Activated naive CD4-positive, alpha-beta T cell treated with anti-CD3 and anti-CD28 coated beads, Interleukin-2, amount 10 ng/mL, durations not matched to agents 7 days and 5 days (primary cell): ENCODE measurements at regions not wholly inside any gene's neighbourhood (a gene's known extent, or its start where the extent isn't known, plus 50 kb on each side); places are given as distances from the start of the nearest gene placed in this dataset.

Experiments
- CTCF ChIA-PET: fragments of 350-600 bp; sonication (Branson Sonifier 250); formaldehyde crosslinking; loops from one replicate; lab custom pipeline; 2021; ENCODE audit warnings: antibody characterized with exemption; lab: Charles Lee
- DNase-seq: peaks from one replicate; pipeline ENCODE4 v3.0.0-alpha.2; 2020
- H3K27ac Mint-ChIP-seq: one replicate; pipeline ENCODE4 v1.8.0; 2021; ENCODE audit warnings: mild to moderate bottlenecking, moderate library complexity, mixed read lengths
- H3K27me3 Mint-ChIP-seq: one replicate; pipeline ENCODE4 v1.8.0; 2021; ENCODE audit warnings: mild to moderate bottlenecking, mixed read lengths
- H3K36me3 Mint-ChIP-seq: one replicate; pipeline ENCODE4 v1.8.0; 2021; ENCODE audit warnings: mixed read lengths
- H3K4me1 Mint-ChIP-seq: one replicate; pipeline ENCODE4 v1.8.0; 2021; ENCODE audit warnings: mixed read lengths
- H3K4me3 Mint-ChIP-seq: one replicate; pipeline ENCODE4 v1.8.0; 2021; ENCODE audit warnings: mild to moderate bottlenecking, moderate library complexity, mixed read lengths
- H3K9me3 Mint-ChIP-seq: one replicate; pipeline ENCODE4 v1.8.0; 2021; ENCODE audit warnings: mixed read lengths

DNA sequence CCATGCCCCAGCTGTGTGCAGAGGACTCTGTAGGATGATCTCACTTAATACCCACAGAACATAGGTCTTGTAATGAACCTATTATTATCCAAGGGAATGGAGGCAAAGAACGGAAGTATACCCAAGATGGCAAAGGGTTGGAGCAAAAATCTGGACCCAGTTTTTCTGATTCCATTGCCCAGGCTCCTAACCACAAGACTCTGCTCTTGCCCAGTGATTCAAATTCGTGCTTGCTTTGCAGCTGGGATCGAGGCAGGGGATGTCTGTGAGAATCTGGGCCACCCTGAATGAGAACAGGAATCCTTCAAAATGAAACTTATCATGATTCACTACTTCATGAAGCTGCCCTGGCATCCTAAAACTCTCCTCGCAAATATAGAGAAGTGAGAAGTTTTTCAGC, 97.5 kb upstream of the KCNJ6 start:
- no peak for DNase-seq
- Mint-ChIP-seq H3K4me1 (no peaks in the 10 kb centered on the region), H3K4me3 (no peak overlapping the region), H3K9me3 (no peaks in the 10 kb centered on the region), H3K27ac (no peak overlapping the region), H3K27me3 (peaks cover 9% of the 10 kb centered on the region), H3K36me3 (no peaks in the 10 kb centered on the region)
- CTCF ChIA-PET = no interaction called here

DNA sequence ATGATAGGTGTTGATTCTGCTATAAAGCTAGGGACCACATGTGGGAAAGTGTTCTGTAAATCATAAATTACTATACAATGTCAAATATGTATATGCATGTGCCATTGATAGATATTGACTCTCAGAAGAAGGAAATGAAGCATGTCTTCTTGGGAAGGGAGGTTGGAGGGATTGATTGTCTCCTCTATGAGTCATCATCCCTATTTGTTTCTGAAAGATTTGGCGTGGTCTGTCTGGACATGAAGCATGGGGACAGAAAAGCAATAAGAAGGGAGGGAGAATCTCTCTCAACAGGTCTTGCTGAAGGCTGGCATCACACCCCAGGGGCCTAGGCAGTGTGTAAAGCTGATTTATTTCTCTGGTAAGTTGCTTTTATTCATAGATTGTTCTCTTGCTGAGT, 98.0 kb upstream of the KCNJ6 start:
- Mint-ChIP-seq H3K36me3 (no peaks in the 10 kb centered on the region), H3K9me3 (no peaks in the 10 kb centered on the region), H3K27ac (no peak overlapping the region), H3K27me3 (peaks cover 9% of the 10 kb centered on the region), H3K4me3 (no peak overlapping the region), H3K4me1 (no peaks in the 10 kb centered on the region)
- no peak for DNase-seq
- CTCF ChIA-PET = no interaction called here

DNA sequence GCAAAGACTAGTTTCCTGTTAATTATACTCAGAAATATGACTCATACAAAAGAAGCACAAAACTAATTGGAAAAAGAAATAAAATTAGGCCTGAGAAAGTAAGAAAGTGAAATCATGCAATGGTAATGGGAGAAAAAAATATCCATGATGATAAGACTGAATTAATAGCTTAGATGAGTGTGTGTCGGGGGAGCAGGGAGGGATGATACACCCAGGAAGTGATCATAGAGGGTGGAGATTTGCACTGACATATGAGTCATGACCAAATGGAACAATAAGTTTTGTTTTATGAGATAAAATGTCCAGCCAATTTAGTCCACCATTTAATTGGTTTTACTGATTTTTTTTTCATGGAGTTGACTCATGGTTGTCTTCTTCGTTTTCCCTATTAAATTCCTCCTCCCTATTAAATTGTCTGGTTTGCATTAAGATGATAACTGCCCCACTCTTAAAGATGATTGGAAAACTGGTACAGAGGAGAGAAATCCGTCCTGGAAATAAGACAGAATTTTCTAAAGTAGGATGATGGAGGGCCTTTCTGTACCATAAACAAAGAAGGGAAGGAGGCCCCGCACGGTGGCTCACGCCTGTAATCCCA, 111.7 kb upstream of the KCNJ6 start:
- no peaks in the 10 kb centered on the region for H3K4me1 Mint-ChIP-seq
- DNase-seq = no peak
- H3K9me3 Mint-ChIP-seq = no peaks in the 10 kb centered on the region
- no peak overlapping the region for H3K27ac Mint-ChIP-seq
- H3K27me3 Mint-ChIP-seq = peaks cover 8% of the 10 kb centered on the region
- no peaks in the 10 kb centered on the region for H3K36me3 Mint-ChIP-seq
- no peak overlapping the region for H3K4me3 Mint-ChIP-seq
- CTCF ChIA-PET = no interaction called here

DNA sequence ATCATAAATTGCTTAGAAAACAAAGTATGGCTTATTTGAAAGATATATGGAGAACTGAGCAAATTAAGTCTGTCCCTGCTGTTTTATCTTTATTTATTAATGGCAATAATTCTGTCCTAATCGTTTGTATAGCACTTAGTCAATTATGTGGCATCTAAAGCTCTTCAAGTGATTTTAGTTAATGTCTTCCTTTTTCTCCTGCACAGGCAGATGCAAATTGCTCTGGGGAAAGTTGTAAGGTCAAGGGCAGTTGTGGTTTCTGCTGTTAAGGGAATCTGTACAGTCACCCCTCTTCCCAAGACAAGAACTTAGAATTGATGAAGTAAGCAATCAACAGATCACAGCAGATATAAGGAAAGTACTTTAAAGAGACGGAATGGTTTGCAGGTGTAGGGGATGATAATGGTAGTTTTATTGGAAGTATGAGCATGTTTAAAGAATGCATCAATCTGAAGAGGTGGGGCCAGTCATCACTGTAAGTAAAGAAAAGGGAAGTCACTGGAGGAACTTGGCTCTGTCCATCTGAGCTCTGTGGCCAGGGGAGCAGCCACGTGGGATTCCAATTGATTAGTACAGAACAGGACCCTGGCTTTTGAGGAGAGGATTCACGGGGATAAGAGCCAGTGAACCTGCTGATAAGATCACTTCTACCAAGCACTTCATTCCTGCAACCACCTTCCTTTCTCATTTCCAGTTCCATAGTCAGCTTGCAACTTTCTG, 116.0 kb upstream of the KCNJ6 start:
- Mint-ChIP-seq H3K27ac (no peak overlapping the region), H3K4me3 (no peak overlapping the region), H3K9me3 (no peaks in the 10 kb centered on the region), H3K36me3 (no peaks in the 10 kb centered on the region), H3K4me1 (no peaks in the 10 kb centered on the region), H3K27me3 (peaks cover 8% of the 10 kb centered on the region)
- DNase-seq = no peak
- CTCF ChIA-PET = no interaction called here

DNA sequence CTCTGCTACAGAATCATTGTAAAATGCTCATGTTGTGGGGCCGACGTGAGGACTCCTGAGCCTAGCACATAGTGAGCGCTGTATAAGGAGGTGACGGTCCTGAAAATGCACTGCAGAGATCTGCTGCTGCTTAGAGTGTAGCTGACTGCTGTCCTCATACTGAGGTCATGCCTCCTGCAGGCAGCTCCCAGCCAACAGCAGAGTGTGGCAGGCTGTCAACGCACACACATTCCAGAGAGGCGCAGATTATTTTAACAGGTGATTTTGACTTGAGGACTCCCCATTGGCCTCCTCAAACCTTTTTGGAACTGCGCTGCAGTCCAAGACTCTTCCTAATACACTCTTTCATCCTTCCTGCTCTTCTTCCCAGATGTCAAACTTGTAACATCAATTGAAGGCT, 119.8 kb upstream of the KCNJ6 start:
- DNase-seq = no peak
- Mint-ChIP-seq H3K9me3 (no peaks in the 10 kb centered on the region), H3K4me1 (no peaks in the 10 kb centered on the region), H3K27me3 (no peaks in the 10 kb centered on the region), H3K27ac (no peak overlapping the region), H3K4me3 (no peak overlapping the region), H3K36me3 (no peaks in the 10 kb centered on the region)
- CTCF ChIA-PET = no interaction called here

DNA sequence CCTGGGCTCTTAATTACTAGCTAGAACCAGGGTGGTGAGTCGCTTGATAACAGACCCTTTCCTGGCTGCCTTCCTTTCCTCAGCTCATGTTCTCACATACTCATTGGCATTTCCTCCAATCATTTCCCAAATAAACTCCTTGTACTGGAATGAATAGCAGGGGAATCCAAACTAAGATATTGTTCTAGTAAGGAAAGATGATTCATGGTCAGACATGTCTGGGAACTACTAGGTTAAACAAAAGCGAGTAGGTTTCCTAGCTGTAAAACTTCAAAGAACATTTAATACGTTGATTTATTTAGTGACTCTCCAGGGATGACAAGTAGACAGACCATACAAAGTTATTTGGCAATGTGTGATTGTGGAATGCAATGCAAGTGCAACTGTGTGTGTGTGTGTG, 121.2 kb upstream of the KCNJ6 start:
- H3K9me3 Mint-ChIP-seq = no peaks in the 10 kb centered on the region
- CTCF ChIA-PET = no interaction called here
- no peak for DNase-seq
- H3K36me3 Mint-ChIP-seq = no peaks in the 10 kb centered on the region
- no peak overlapping the region for H3K4me3 Mint-ChIP-seq
- no peaks in the 10 kb centered on the region for H3K4me1 Mint-ChIP-seq
- H3K27ac Mint-ChIP-seq = no peak overlapping the region
- H3K27me3 Mint-ChIP-seq = no peaks in the 10 kb centered on the region

DNA sequence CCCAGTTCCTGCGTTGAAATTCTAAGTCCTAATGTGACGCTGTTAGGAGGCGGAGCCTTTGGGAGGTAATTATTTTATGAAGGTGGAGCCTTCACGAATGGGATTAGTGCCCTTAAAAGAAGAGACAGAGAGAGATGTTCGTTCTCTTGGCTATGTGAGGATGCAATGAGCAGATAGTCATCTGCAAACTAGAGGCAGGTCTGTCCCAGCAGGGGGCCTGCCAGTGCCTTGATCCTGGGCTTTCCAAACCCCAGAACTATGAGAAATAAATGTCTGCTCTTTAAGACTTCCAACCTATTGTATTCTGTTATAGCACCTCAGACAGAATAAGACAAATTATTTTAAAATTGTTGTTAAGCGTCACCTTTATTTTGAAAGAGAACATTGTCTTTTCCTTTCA, 123.1 kb upstream of the KCNJ6 start:
- no peaks in the 10 kb centered on the region for H3K36me3 Mint-ChIP-seq
- H3K27ac Mint-ChIP-seq = no peak overlapping the region
- no peaks in the 10 kb centered on the region for H3K9me3 Mint-ChIP-seq
- DNase-seq = no peak
- H3K27me3 Mint-ChIP-seq = peaks cover 3% of the 10 kb centered on the region
- CTCF ChIA-PET = interaction anchor here (0.7 kb wide), 1 partner anchor 9 kb away, joined by 3 read pairs; no protein-coding TSS in a partner anchor
- no peaks in the 10 kb centered on the region for H3K4me1 Mint-ChIP-seq
- no peak overlapping the region for H3K4me3 Mint-ChIP-seq

DNA sequence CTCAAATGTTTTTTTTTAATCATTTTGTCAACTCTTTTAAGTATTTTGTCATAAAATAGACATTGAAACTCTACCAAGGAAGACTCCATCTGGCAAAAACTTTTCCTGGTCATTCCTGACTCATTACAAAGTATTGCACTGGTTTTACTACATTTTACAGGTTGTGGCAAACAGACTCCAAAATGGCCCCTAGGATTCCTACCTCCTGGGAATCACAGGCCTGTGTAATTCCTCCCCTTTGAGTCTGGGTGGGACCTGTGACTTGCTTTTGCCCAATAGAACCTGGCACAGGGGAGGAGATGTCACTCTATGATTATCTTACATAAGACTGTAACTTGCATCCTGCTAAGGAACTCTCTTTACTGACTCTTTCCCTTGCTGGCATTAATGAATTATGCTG, 123.6 kb upstream of the KCNJ6 start:
- no peaks in the 10 kb centered on the region for H3K4me1 Mint-ChIP-seq
- H3K36me3 Mint-ChIP-seq = no peaks in the 10 kb centered on the region
- H3K27me3 Mint-ChIP-seq = peaks cover 3% of the 10 kb centered on the region
- no peaks in the 10 kb centered on the region for H3K9me3 Mint-ChIP-seq
- H3K27ac Mint-ChIP-seq = no peak overlapping the region
- CTCF ChIA-PET = no interaction called here
- no peak overlapping the region for H3K4me3 Mint-ChIP-seq
- DNase-seq = no peak

DNA sequence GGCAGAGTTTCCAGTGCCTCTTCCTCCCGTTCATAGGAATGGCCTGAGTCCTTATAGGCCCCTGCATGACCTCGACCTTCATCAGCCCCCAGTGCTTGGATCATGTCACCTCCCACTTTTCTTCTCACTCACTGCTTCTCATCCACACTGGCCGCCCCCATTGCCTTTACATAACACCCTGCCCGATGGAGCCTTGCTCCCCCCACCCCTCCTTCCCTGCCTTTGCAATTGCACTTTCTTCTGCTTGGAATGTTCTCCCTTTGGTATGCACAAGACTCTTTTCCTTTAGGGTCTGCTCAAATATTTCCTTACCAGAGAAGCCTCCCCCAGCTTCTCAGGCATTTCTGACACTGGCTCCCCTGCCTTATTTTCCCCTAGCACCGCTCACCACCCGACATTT, 125.2 kb upstream of the KCNJ6 start:
- no peaks in the 10 kb centered on the region for H3K9me3 Mint-ChIP-seq
- H3K36me3 Mint-ChIP-seq = no peaks in the 10 kb centered on the region
- peaks cover 3% of the 10 kb centered on the region for H3K27me3 Mint-ChIP-seq
- H3K4me1 Mint-ChIP-seq = no peaks in the 10 kb centered on the region
- CTCF ChIA-PET = no interaction called here
- no peak overlapping the region for H3K27ac Mint-ChIP-seq
- no peak overlapping the region for H3K4me3 Mint-ChIP-seq
- no peak for DNase-seq

DNA sequence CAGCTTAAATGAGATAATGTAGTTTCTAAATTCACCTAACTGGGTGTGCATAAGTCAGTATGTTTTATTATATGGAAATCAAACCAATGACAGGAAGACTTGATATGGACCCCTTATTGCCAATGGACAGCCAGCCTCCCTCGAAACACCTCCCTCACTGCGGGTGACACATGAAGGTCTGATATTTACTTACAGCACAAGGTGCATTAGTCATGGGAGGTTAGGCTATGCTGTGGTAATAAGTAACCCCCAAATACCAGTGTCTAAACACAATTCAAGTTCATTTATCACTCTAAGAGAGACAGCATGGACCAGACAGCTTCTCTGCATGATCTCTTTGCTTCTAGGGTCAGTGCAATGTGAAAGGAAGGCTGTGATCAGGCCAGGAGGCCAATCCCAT, 126.0 kb upstream of the KCNJ6 start:
- Mint-ChIP-seq H3K27me3 (peaks cover 3% of the 10 kb centered on the region), H3K9me3 (no peaks in the 10 kb centered on the region), H3K4me3 (no peak overlapping the region), H3K36me3 (no peaks in the 10 kb centered on the region), H3K4me1 (no peaks in the 10 kb centered on the region), H3K27ac (no peak overlapping the region)
- DNase-seq = no peak
- CTCF ChIA-PET = no interaction called here

DNA sequence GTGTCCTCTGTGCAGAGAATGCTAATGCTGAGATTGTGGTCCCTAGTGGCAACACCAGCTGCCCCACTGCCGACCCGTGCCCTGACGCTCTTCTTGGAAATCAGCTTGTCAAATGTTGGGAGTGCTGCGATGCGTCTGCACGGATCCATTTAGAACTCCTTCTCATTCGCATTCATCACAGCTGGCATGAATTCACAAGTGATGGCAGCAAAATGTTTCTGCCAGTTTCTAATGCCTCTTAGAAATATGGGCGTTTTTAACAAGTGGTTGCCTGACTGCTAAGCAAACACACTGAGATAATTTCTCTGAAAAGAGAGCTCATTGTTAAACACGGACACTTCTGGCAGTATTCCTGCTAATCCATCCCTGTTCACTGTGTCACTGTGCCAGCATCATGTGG, 131.9 kb upstream of the KCNJ6 start:
- no peak for DNase-seq
- H3K4me3 Mint-ChIP-seq = no peak overlapping the region
- CTCF ChIA-PET = interaction anchor here (0.6 kb wide), 1 partner anchor 9 kb away, joined by 3 read pairs; no protein-coding TSS in a partner anchor
- peaks cover 3% of the 10 kb centered on the region for H3K27me3 Mint-ChIP-seq
- no peaks in the 10 kb centered on the region for H3K4me1 Mint-ChIP-seq
- H3K36me3 Mint-ChIP-seq = no peaks in the 10 kb centered on the region
- H3K27ac Mint-ChIP-seq = no peak overlapping the region
- H3K9me3 Mint-ChIP-seq = no peaks in the 10 kb centered on the region

DNA sequence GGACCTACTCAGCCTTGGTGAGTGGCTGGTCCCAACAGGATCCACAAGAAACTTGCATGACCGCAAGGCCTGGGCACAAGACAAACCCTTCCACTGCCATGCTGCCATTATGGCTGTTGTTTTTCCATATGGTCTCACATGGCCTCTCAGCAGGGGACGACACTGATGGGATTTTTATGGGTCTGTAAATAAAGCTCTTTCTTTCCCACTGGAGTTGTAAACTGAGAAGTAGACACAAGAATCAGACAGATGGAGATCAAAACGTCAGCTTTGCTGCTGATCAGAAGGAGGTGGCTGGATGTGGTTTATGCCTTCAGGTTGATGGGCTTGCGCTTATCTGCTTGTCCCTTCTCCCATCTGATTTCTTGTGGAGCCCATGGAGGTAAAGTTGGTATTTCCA, 138.1 kb upstream of the KCNJ6 start:
- no peaks in the 10 kb centered on the region for H3K36me3 Mint-ChIP-seq
- H3K27ac Mint-ChIP-seq = no peak overlapping the region
- peaks cover 3% of the 10 kb centered on the region for H3K27me3 Mint-ChIP-seq
- no peak overlapping the region for H3K4me3 Mint-ChIP-seq
- H3K4me1 Mint-ChIP-seq = no peaks in the 10 kb centered on the region
- CTCF ChIA-PET = no interaction called here
- H3K9me3 Mint-ChIP-seq = peaks cover 3% of the 10 kb centered on the region
- no peak for DNase-seq

DNA sequence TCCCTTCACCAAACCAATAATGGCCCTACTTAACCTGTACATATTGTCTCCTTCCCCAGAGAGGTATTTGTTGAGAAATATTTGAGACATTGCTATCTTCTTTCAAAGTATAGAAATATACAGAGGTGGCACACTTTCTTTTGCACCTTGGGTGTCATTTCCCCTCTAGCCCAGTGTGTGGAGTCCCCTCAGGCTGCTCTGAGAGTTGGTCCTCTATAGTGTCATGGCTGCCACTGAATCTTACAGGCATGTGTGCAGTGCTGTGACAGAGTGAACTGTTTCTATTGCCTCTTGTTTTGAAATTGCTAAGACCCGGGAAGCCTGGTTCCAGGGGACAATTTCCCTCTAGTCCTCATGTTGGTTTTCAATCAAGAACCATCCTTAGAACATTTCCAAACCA, 140.2 kb upstream of the KCNJ6 start:
- no peaks in the 10 kb centered on the region for H3K4me1 Mint-ChIP-seq
- H3K36me3 Mint-ChIP-seq = no peaks in the 10 kb centered on the region
- H3K9me3 Mint-ChIP-seq = peaks cover 6% of the 10 kb centered on the region
- H3K4me3 Mint-ChIP-seq = no peak overlapping the region
- CTCF ChIA-PET = no interaction called here
- peaks cover 3% of the 10 kb centered on the region for H3K27me3 Mint-ChIP-seq
- DNase-seq = no peak
- no peak overlapping the region for H3K27ac Mint-ChIP-seq

DNA sequence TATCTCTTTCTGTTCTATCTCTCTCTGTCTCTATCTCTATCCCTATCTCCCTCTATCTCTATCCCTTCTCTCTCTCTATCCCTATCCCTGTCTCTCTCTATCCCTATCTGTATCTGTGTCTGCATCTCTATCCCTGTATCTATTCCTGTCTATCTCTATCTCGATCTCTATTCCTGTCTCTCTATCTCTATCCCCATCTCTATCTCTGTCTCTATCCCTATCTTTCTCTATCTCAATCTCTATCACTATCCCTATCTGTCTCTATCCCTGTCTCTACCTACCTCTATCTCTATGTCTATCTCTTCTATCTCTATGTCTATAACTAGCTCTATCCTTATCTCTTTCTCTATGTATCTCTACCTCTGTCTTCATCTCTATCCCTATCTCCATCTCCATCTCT, 141.4 kb upstream of the KCNJ6 start:
- H3K9me3 Mint-ChIP-seq = peaks cover 6% of the 10 kb centered on the region
- CTCF ChIA-PET = no interaction called here
- peaks cover 3% of the 10 kb centered on the region for H3K27me3 Mint-ChIP-seq
- no peak overlapping the region for H3K27ac Mint-ChIP-seq
- no peak for DNase-seq
- H3K4me1 Mint-ChIP-seq = no peaks in the 10 kb centered on the region
- H3K4me3 Mint-ChIP-seq = no peak overlapping the region
- H3K36me3 Mint-ChIP-seq = no peaks in the 10 kb centered on the region

DNA sequence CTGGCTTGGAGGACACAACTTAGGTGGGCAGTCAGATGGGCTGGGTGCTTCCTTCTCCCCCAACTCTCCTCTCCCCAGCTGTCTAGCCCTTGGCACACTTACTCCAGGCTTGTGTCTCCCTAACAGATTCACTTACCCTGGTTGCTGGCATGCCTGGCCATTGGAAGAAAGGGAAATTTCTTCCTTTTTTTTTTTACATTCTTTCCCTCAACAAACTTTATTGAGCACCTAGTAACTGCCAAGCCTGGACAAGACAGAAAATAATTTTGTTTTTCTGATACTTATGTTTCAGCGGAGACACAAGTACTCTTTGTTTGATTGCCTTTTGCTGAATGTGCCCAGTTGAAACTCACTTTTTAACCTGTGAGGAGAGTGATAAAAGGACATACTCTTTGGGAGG, 144.3 kb upstream of the KCNJ6 start:
- no peaks in the 10 kb centered on the region for H3K27me3 Mint-ChIP-seq
- H3K4me3 Mint-ChIP-seq = no peak overlapping the region
- no peaks in the 10 kb centered on the region for H3K4me1 Mint-ChIP-seq
- H3K27ac Mint-ChIP-seq = no peak overlapping the region
- CTCF ChIA-PET = no interaction called here
- H3K9me3 Mint-ChIP-seq = peaks cover 6% of the 10 kb centered on the region
- DNase-seq = no peak
- no peaks in the 10 kb centered on the region for H3K36me3 Mint-ChIP-seq
